H9 (cell line): ENCODE measurements at regions not wholly inside any gene's neighbourhood (a gene's known extent, or its start where the extent isn't known, plus 50 kb on each side); places are given as distances from the start of the nearest gene placed in this dataset.

Experiments used
- DNase-seq: peaks from one replicate; pipeline ENCODE4 v3.0.0-alpha.2; 2017
- H2AFZ ChIP-seq: one replicate; pipeline ENCODE4 v1.6.1; 2013; ENCODE audit warnings: mild to moderate bottlenecking, low read length, control low read depth, moderate library complexity
- H2AK5ac ChIP-seq: 2 replicates; pipeline ENCODE4 v1.6.1; 2013; ENCODE audit warnings: low read length, control low read depth, mixed read lengths; ENCODE audit not compliant: insufficient read length
- H2BK120ac ChIP-seq: one replicate; pipeline ENCODE4 v1.6.1; 2013; ENCODE audit warnings: low read depth, mild to moderate bottlenecking, low read length, control low read depth, inconsistent platforms; ENCODE audit not compliant: poor library complexity, severe bottlenecking
- H2BK12ac ChIP-seq: 2 replicates; pipeline ENCODE4 v1.6.1; 2013; ENCODE audit warnings: low read length, control low read depth, mixed read lengths, low read depth; ENCODE audit not compliant: insufficient read length
- H2BK15ac ChIP-seq: 2 replicates; pipeline ENCODE4 v1.6.1; 2013; ENCODE audit warnings: low read depth, low read length, control low read depth
- H2BK20ac ChIP-seq: one replicate; pipeline ENCODE4 v1.6.1; 2013; ENCODE audit warnings: low read depth, mild to moderate bottlenecking, low read length, control low read depth, inconsistent platforms; ENCODE audit not compliant: poor library complexity, severe bottlenecking
- H2BK5ac ChIP-seq: 2 replicates; pipeline ENCODE4 v1.6.1; 2013; ENCODE audit warnings: low read length, control low read depth, mixed read lengths; ENCODE audit not compliant: insufficient read length
- H3K14ac ChIP-seq: 2 replicates; pipeline ENCODE4 v1.6.1; 2013; ENCODE audit warnings: low read length, control low read depth; ENCODE audit not compliant: insufficient read depth
- H3K18ac ChIP-seq: 2 replicates; pipeline ENCODE4 v1.6.1; 2013; ENCODE audit warnings: low read depth, mild to moderate bottlenecking, mixed read lengths, low read length, control low read depth; ENCODE audit not compliant: insufficient read length
- H3K23ac ChIP-seq: 2 replicates; pipeline ENCODE4 v1.6.1; 2013; ENCODE audit warnings: low read length, control low read depth, mixed read lengths, low read depth; ENCODE audit not compliant: insufficient read length
- H3K23me2 ChIP-seq: 2 replicates; pipeline ENCODE4 v1.6.1; 2013; ENCODE audit warnings: low read depth, mild to moderate bottlenecking, mixed read lengths, low read length, control low read depth; ENCODE audit not compliant: insufficient read length, poor library complexity, severe bottlenecking
- H3K27ac ChIP-seq: 2 replicates; pipeline ENCODE4 v1.5.1; 2013; ENCODE audit warnings: low read length, control low read depth, mixed read lengths, low read depth; ENCODE audit not compliant: insufficient read length
- H3K27me3 ChIP-seq: 2 replicates; pipeline ENCODE4 v1.6.1; 2013; ENCODE audit warnings: low read length, control low read depth, inconsistent platforms; ENCODE audit not compliant: insufficient read depth
- H3K4ac ChIP-seq: 2 replicates; pipeline ENCODE4 v1.6.1; 2013; ENCODE audit warnings: low read depth, mild to moderate bottlenecking, control low read depth, inconsistent platforms, low read length, moderate library complexity
- H3K4me1 ChIP-seq: 2 replicates; pipeline ENCODE4 v1.6.1; 2013; ENCODE audit warnings: low read length, control low read depth, inconsistent platforms; ENCODE audit not compliant: insufficient read depth
- H3K4me2 ChIP-seq: 2 replicates; pipeline ENCODE4 v1.6.1; 2013; ENCODE audit warnings: low read length, control low read depth, mixed read lengths; ENCODE audit not compliant: insufficient read length, insufficient read depth
- H3K56ac ChIP-seq: 2 replicates; pipeline ENCODE4 v1.6.1; 2013; ENCODE audit warnings: low read depth, mild to moderate bottlenecking, mixed read lengths, low read length, control low read depth; ENCODE audit not compliant: insufficient read length
- H3K79me1 ChIP-seq: 2 replicates; pipeline ENCODE4 v1.6.1; 2013; ENCODE audit warnings: low read depth, mild to moderate bottlenecking, moderate library complexity, low read length, control low read depth, inconsistent platforms; ENCODE audit not compliant: insufficient read depth, poor library complexity, severe bottlenecking
- H3K79me2 ChIP-seq: 2 replicates; pipeline ENCODE4 v1.6.1; 2013; ENCODE audit warnings: low read length, control low read depth, inconsistent platforms; ENCODE audit not compliant: insufficient read depth
- H3K9ac ChIP-seq: 2 replicates; pipeline ENCODE4 v1.6.1; 2013; ENCODE audit warnings: low read length, control low read depth, mixed read lengths; ENCODE audit not compliant: insufficient read length; ENCODE audit errors: extremely low read depth
- H3K9me3 ChIP-seq: one replicate; pipeline ENCODE4 v1.6.1; 2013; ENCODE audit warnings: low read depth, low read length, inconsistent platforms; ENCODE audit not compliant: control insufficient read depth
- H3T11ph ChIP-seq: one replicate; pipeline ENCODE4 v1.6.1; 2013; ENCODE audit warnings: mild to moderate bottlenecking, low read length, control low read depth, inconsistent platforms
- H4K20me1 ChIP-seq: one replicate; pipeline ENCODE4 v1.6.1; 2013; ENCODE audit not compliant: control insufficient read depth, insufficient read length, insufficient read depth
- H4K5ac ChIP-seq: 2 replicates; pipeline ENCODE4 v1.6.1; 2013; ENCODE audit warnings: low read depth, mild to moderate bottlenecking, mixed read lengths, low read length, control low read depth; ENCODE audit not compliant: insufficient read length
- H4K8ac ChIP-seq: replicated peaks from 2 replicates; pipeline ENCODE4 v1.6.1; 2013; ENCODE audit warnings: low read length, control low read depth, mixed read lengths, low read depth; ENCODE audit not compliant: insufficient read length
- H4K91ac ChIP-seq: 2 replicates; pipeline ENCODE4 v1.6.1; 2013; ENCODE audit warnings: low read depth, mild to moderate bottlenecking, moderate library complexity, mixed read lengths, low read length, control low read depth; ENCODE audit not compliant: insufficient read length
- H3K27ac Mint-ChIP-seq, 3 experiments: 2 replicates in 2 of 3; 3 replicates in 1 of 3; pipeline ENCODE4 v1.8.0; 2020 to 2021; ENCODE audit warnings: mixed read lengths in 3 of 3, mild to moderate bottlenecking in 1 of 3, moderate library complexity in 1 of 3
- H3K27me3 Mint-ChIP-seq: 2 replicates; pipeline ENCODE4 v1.8.0; 2021; ENCODE audit warnings: low read depth, mild to moderate bottlenecking, moderate library complexity, mixed read lengths
- H3K36me3 Mint-ChIP-seq, 3 experiments: 2 replicates in 2 of 3; 3 replicates in 1 of 3; pipeline ENCODE4 v1.8.0; 2020 to 2021; ENCODE audit warnings: low read depth in 3 of 3, mixed read lengths in 3 of 3; ENCODE audit not compliant: insufficient read depth in 1 of 3
- H3K4me1 Mint-ChIP-seq, 2 experiments: 2 replicates each; pipeline ENCODE4 v1.8.0; 2020; ENCODE audit warnings: mixed read lengths in 2 of 2
- H3K4me3 Mint-ChIP-seq, 2 experiments: 2 replicates in 1 of 2; 3 replicates in 1 of 2; pipeline ENCODE4 v1.8.0; 2020 to 2021; ENCODE audit warnings: mild to moderate bottlenecking in 2 of 2, mixed read lengths in 2 of 2, moderate library complexity in 1 of 2
- H3K9me3 Mint-ChIP-seq, 2 experiments: 2 replicates in 1 of 2; 3 replicates in 1 of 2; pipeline ENCODE4 v1.8.0; 2020; ENCODE audit warnings: mild to moderate bottlenecking in 2 of 2, mixed read lengths in 2 of 2, moderate library complexity in 1 of 2
- CTCF ChIP-seq: fragments of 200-600 bp; sonication (generic); conservative IDR thresholded peaks from 3 replicates; pipeline ENCODE4 v1.8.0; 2021; ENCODE audit warnings: antibody characterized with exemption, mild to moderate bottlenecking
- WGBS: extraction: QIAGEN DNeasy Blood & Tissue Kit; methylation state at CpG from one replicate; pipeline ENCODE4 v1.1.7; 2013; ENCODE audit warnings: missing lambda C conversion rate, low lambda C conversion rate, mixed read lengths; ENCODE audit not compliant: insufficient read length; ENCODE audit errors: extremely low coverage; 5-methylcytosine and 5-hydroxymethylcytosine counted together

DNA sequence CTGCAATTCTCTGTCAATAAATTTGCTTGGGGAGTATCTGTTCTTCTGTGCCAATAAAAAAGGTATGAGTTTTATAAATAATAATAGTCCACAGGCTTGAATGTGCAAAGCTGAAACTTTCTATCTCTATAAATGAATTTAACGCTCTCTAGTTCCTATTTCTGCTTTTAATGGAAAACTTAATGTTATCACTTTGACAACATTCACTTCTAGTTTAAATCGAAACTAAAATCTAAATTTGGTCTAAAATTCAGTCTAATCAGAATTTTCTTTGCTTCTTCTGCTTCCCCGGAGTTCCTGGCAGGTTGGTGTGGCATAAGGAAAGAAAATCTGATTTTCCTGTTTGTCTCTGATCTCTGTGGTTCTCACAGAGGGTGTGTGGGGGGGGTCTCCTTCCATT lies 450.1 kb upstream of the TBL1XR1 start:
- Histone ChIP-seq H3K23me2 (no peaks in the 10 kb centered on the region), H3K4me1 (no peaks in the 10 kb centered on the region), H4K91ac (no peak overlapping the region), H4K8ac (no peak overlapping the region), H3K4ac (no peak overlapping the region), H3K14ac (no peak overlapping the region), H2AK5ac (no peak overlapping the region), H3K23ac (no peak overlapping the region), H3K4me2 (no peak overlapping the region), H2BK12ac (no peak overlapping the region), H3T11ph (no peak overlapping the region), H3K27ac (no peak overlapping the region), H4K20me1 (no peaks in the 10 kb centered on the region), H3K9ac (no peak overlapping the region), H3K79me1 (no peaks in the 10 kb centered on the region), H2BK15ac (no peak overlapping the region), H2BK5ac (no peak overlapping the region), H2BK120ac (no peak overlapping the region), H3K18ac (no peak overlapping the region), H2BK20ac (no peak overlapping the region), H3K56ac (no peak overlapping the region), H2AFZ (no peak overlapping the region), H3K9me3 (no peaks in the 10 kb centered on the region), H3K79me2 (no peaks in the 10 kb centered on the region), H3K27me3 (no peaks in the 10 kb centered on the region), H4K5ac (no peak overlapping the region)
- Mint-ChIP-seq H3K9me3 (no peaks in the 10 kb centered on the region), H3K27ac (no peak overlapping the region), H3K27me3 (no peaks in the 10 kb centered on the region), H3K36me3 (no peaks in the 10 kb centered on the region), H3K4me3 (no peak overlapping the region), H3K4me1 (peaks cover 2% of the 10 kb centered on the region in 2 experiments)
- WGBS, result no CpG with 5 or more reads among the region's 3 CpGs
- TF ChIP-seq CTCF, result no peak
- no peak for DNase-seq
